Esophagus muscularis mucosa (tissue), 3 donors: ENCODE measurements at regions not wholly inside any gene's neighbourhood (a gene's known extent, or its start where the extent isn't known, plus 50 kb on each side); places are given as distances from the start of the nearest gene placed in this dataset.
"Not testable (repeated sequence)": the region's sequence is repeated elsewhere in the genome, so short reads cannot be mapped to it uniquely, and the experiment has no call there.

Experiments
- CTCF ChIP-seq, 3 experiments: fragments of 200-600 bp in 2 of 3; fragments of 450-650 bp in 1 of 3; sonication (generic) in 2 of 3; IDR thresholded peaks; one replicate each; pipeline ENCODE4 v1.5.1; 2017 to 2019; ENCODE audit warnings: antibody characterized with exemption in 3 of 3, mild to moderate bottlenecking in 2 of 3, moderate library complexity in 1 of 3
- EP300 ChIP-seq: sonication (generic); formaldehyde crosslinking; IDR thresholded peaks from one replicate; pipeline ENCODE4 v1.6.1; 2017; ENCODE audit warnings: antibody characterized with exemption

GRCh38 chrY:16341592-16341991 lies 1538.4 kb downstream of the CDY2B start:
- TF ChIP-seq CTCF (IDR thresholded peaks at IDR 0.05); EP300: not testable (repeated sequence)
